ENCODE measurements at regions not wholly inside any gene's neighbourhood (a gene's known extent, or its start where the extent isn't known, plus 50 kb on each side); places are given as distances from the start of the nearest gene placed in this dataset.
"Not testable (repeated sequence)": the region's sequence is repeated elsewhere in the genome, so short reads cannot be mapped to it uniquely, and the experiment has no call there.

- CTCF ChIA-PET (ENCODE audit: low intra/inter-chr PET ratio); H3K27me3 ChIP-seq (ENCODE audit: control insufficient read depth in 2 of 2, insufficient read depth in 2 of 2, low read length in 2 of 2); intact Hi-C loops (cut with micrococcal nuclease); FAIRE-seq; H3K4me3 ChIP-seq; in situ Hi-C loops (cut with MboI); H3K9me1 ChIP-seq (ENCODE audit: control insufficient read depth, insufficient read depth, low read length); BruUV-seq (replicated peaks); H3K9me3 ChIP-seq (replicated peaks; ENCODE audit: control insufficient read depth, insufficient read depth, low read depth, low read length); H2AFZ ChIP-seq (ENCODE audit: low read depth, low read length); H3K79me2 ChIP-seq (ENCODE audit: control insufficient read depth, insufficient read depth, low read length); DNase-seq (ENCODE audit: extremely low read depth in 1 of 4, low spot score in 3 of 4); POLR2A ChIA-PET; H3K4me1 ChIP-seq (replicated peaks in 1 of 2; ENCODE audit: control insufficient read depth in 2 of 2, insufficient read depth in 2 of 2, low read length in 2 of 2); H3K4me2 ChIP-seq (ENCODE audit: insufficient read depth, low read length); H3K27ac ChIP-seq (ENCODE audit: extremely low read depth, low read depth, low read length); H4K20me1 ChIP-seq (replicated peaks; ENCODE audit: control insufficient read depth, insufficient read depth, low read length); ATAC-seq; H3K9ac ChIP-seq (ENCODE audit: insufficient read depth in 1 of 2, low read depth in 2 of 2, low read length in 2 of 2); H3K36me3 ChIP-seq (ENCODE audit: control insufficient read depth, insufficient read depth, low read length): not testable (repeated sequence)
- WGBS (ENCODE audit: insufficient coverage, low coverage, missing lambda C conversion rate), result 43% methylated on average over 4 of the region's 4 CpGs
Observed at GRCh38 chr15:81775779-81776178, 270.0 kb downstream of the MEX3B start.

GRCh38 chr15:81774309-81774708, 271.5 kb downstream of the MEX3B start:
- H2AFZ ChIP-seq (ENCODE audit: low read depth, low read length), result no peak overlapping the region
- no TSS peak for BruUV-seq (replicated peaks)
- no peak overlapping the region for H3K27ac ChIP-seq (ENCODE audit: extremely low read depth, low read depth, low read length)
- H3K4me2 ChIP-seq (ENCODE audit: insufficient read depth, low read length), result no peak overlapping the region
- ATAC-seq, result no peak
- no peaks in the 10 kb centered on the region for H3K4me1 ChIP-seq (replicated peaks in 1 of 2; ENCODE audit: control insufficient read depth in 2 of 2, insufficient read depth in 2 of 2, low read length in 2 of 2)
- ChIA-PET POLR2A (interaction anchor here (0.7 kb wide), 1 partner anchor 334 kb away, joined by 3 read pairs; no protein-coding TSS in a partner anchor), CTCF (ENCODE audit: low intra/inter-chr PET ratio) (no interaction called here)
- TF ChIP-seq ZNF316 (IDR thresholded peaks at IDR 0.05) (peak; percentile 26; the same call in 1 of the 2 replicates), NELFE (IDR thresholded peaks at IDR 0.05; ENCODE audit: insufficient read depth, insufficient read length) (no peak)
- no peaks in the 10 kb centered on the region for H3K9me3 ChIP-seq (replicated peaks; ENCODE audit: control insufficient read depth, insufficient read depth, low read depth, low read length)
- no peak for FAIRE-seq
- intact Hi-C loops (cut with micrococcal nuclease) (no loop called here), in situ Hi-C loops (cut with MboI) (no loop called here)
- no peak overlapping the region for H3K4me3 ChIP-seq
- H3K9ac ChIP-seq (ENCODE audit: insufficient read depth in 1 of 2, low read depth in 2 of 2, low read length in 2 of 2), result no peak overlapping the region
- no peak for DNase-seq (ENCODE audit: extremely low read depth in 1 of 4, low spot score in 3 of 4)
- no peaks in the 10 kb centered on the region for H3K79me2 ChIP-seq (ENCODE audit: control insufficient read depth, insufficient read depth, low read length)
- no peaks in the 10 kb centered on the region for H3K36me3 ChIP-seq (ENCODE audit: control insufficient read depth, insufficient read depth, low read length)
- no peaks in the 10 kb centered on the region for H3K9me1 ChIP-seq (ENCODE audit: control insufficient read depth, insufficient read depth, low read length)
- H3K27me3 ChIP-seq (ENCODE audit: control insufficient read depth in 2 of 2, insufficient read depth in 2 of 2, low read length in 2 of 2), result peaks cover 0 to 3% of the 10 kb centered on the region in 2 experiments; a peak in 1 of 5 replicates
- no peaks in the 10 kb centered on the region for H4K20me1 ChIP-seq (replicated peaks; ENCODE audit: control insufficient read depth, insufficient read depth, low read length)
